Activated CD8-positive, alpha-beta memory T cell treated with anti-CD3 and anti-CD28 coated beads, Interleukin-2, amount 50 U/mL, for 24 hours (primary cell): ENCODE measurements at regions not wholly inside any gene's neighbourhood (a gene's known extent, or its start where the extent isn't known, plus 50 kb on each side); places are given as distances from the start of the nearest gene placed in this dataset.

Experiments
- DNase-seq: peaks from one replicate; pipeline ENCODE4 v3.0.0-alpha.2; 2020; ENCODE audit errors: extremely low read depth

DNA sequence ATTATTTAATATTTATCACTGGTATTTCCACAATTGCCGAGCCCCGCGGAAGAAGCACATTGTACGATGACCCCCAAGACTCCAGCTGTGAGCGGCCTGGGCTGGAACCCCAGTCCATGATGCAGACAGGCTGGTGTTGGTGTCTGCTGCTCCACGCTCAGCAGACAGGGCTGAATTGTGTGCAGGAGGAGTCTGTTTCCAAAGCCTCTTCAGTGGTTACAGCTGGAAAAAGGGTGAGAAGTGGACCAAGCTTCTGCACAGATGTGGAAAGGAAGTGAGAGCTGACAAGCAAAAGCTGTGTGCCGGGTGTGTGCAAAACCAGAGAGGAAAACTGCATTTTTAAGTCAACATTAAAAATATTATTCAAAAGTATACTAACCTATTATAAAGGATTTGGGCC, 500.4 kb downstream of the GALR1 start:
- no peak for DNase-seq

DNA sequence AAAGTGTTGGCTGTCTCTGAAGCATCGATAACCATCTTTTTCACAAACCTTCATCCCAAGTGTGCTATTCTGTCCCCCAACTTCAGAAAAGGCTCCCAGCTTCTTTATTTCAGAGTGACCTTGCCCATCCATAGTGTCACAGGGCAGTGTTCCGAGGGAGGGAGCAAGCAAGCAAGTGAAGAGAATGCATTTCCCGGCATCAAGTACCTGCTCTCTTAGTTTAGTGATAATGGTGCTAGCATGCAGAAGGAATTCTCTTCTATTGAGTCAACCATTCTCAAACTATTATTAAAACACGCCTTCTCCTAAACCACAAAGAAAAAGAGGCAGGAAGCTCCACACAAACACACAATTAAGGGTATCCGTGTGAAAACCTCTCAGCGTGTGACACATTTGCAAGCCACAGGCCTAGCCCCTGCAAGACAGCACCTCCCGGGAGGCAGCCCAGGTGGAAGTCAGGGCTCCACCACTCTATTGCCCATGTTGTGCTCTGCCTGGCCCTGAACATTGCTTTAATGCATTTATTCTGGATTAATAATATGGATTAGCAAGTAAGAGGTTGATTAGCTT, 504.9 kb downstream of the GALR1 start:
- DNase-seq, result no peak

DNA sequence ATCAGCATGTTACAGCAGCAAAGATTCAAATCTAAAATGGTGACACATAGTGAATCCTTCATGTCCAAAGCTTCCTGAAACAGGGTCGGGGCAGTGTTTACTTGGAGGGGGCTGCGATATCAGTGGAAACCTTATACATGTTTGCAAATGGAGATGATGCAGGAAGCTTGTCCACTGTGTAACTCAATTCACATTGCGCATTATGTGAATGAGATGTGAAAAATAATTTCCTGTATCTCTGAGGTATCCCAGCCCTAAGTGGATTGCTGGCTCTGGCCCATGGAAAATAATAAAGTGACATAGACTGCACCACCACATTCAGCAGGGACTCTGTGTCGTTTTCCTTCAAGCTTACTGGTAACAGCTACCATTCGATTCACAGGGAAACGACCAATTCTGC, 505.5 kb downstream of the GALR1 start:
- no peak for DNase-seq

DNA sequence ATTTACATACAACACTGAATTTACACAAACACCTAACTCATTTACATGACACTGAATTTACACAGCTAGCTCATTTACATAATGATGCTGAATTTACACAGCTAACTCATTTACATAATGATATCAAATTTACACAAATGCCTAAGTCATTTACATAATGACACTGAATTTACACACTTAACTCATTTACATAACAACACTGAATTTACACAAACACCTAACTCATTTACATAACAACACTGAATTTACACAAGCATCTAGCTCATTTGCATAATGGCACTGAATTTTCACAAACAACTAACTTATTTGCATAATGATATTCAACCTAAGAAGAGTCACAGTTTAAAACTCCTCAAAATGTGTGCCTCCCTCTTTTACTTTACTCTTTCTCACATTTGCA, 511.7 kb downstream of the GALR1 start:
- no peak for DNase-seq

DNA sequence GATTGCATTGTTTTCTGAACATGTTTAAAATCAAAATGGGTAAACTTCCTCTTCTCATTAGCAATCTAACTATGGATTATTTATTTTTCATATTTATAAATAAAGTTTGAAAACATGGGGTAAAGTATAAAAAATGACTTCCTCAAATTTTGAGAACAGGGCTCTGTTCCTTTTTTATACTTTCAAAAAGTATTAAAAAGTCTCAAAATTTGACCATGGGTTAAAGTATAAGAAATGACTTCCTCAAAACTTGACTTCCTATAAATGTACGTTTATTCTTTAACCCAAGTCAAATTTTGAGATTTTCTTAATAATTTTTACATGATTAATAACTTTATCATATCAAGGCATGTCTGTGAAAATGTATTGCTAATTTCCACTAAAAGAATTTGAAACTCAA, 512.4 kb downstream of the GALR1 start:
- no peak for DNase-seq

DNA sequence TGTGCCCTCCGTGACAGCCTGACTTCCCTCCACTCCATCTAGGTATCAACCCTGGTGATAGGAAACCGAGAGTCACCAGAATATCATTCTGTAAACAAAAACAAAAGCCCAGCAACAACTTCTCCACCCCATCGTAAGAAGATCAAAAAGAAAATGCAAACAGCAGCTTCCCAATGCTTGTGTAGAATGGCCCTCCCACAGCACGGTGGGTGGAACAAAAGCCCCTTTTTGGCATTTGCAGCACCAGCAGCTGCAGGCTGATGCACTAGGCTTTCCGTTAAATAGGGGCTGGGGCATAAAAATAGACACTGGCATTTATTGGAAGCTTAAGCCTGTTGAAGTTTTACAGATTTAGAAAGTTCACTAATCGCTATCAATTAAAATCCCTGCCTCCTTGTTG, 513.0 kb downstream of the GALR1 start:
- no peak for DNase-seq

DNA sequence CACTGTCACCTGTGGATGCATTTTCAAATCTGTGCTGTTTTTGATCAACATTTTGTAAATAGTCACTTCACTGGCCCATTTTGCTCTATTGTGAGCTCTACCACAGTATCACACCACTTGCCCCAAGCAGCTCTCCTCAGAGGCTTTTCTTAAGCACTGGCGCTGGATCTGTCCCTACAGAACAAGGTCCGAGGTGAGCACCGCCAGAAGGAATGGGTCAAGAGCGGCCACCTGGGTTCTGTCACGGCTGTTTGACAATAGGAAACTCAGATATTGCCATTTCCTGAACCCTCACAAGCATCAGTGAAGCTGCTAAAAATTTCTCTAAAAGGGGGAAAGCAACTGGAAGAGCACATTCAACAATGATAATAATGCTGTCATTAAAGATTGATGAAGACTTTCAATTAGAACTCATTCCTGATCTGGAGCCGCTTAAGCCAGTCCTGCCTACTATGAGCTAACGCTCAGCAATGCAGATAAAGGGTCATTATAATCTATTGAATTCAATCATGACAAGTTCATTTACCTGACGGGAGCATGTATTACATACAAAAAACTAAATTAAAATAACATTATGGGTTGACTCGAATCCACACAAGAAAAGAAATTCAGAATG, 514.0 kb downstream of the GALR1 start:
- no peak for DNase-seq

DNA sequence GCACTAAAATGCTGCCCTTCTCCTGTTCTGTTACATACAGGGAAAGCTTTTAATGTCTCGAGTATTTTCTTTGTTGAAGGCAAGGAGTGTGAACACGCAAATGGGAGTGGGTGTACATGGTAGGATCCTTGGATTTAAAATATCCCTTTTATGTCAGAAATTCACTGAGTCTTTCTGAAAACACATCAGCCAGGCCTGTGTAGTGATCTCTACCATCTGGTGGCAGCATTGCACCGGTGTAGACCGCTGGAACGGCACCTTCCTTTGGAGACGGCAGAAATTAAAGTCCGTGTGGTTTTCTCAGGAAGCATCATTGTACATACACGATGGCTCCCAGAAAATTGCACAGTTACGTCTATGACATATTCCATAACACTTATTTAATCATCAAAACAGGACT, 515.8 kb downstream of the GALR1 start:
- no peak for DNase-seq

DNA sequence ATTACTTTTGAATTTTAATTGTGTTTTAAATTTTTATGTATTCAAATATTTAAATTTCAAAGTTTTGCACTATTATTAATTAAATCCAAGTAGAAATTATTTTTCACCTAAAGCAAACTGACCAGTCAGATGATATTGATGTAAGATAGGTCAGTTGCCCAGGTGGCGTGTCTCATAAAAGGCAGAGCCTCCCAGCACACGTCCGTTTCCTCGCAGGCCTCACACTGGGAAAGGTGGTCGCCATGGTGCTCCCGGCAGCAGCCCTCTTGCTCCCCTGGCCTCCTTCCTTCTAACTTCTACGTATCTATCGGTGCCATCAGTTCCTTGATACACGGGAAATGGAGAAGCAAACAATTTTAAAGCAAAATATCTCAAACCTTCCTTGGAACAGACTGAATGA, 516.8 kb downstream of the GALR1 start:
- no peak for DNase-seq

DNA sequence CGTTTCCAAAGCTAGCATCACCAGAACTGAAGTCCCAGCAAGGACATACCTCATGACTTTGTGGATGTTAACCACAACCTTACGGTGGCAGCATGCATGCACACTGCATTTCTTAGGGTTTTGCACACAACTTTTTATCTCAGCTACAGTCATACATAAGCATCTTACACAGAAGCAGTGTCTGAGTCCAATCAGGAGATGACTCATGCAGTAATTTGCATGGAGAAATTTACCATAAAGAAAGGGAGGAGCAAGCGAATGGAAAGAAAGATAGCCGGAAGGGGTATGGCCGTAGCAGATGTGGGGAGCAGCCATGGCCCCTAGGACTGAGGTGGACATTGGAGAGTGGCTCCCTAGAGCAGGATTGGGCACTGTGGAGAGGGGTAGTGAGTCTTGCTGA, 522.5 kb downstream of the GALR1 start:
- no peak for DNase-seq

DNA sequence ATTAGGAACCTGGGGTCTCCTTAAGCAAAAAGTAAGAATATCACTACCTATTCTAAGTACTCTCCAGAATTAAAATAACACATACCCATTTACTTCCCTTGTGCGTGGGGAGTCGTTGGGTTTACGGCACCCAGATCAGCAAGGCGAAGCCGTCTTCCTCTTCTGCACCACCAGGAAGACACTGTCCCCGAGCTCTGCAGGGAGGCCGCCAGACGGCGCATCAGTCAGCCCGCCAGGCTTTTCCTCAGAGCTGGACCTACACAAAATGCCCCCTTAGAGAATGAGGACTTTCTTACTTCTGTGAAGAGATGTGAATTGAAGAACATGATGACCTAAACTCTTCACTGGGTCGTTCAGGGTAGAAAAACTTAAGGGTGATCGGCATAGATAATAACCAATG, 526.5 kb downstream of the GALR1 start:
- DNase-seq, result no peak

DNA sequence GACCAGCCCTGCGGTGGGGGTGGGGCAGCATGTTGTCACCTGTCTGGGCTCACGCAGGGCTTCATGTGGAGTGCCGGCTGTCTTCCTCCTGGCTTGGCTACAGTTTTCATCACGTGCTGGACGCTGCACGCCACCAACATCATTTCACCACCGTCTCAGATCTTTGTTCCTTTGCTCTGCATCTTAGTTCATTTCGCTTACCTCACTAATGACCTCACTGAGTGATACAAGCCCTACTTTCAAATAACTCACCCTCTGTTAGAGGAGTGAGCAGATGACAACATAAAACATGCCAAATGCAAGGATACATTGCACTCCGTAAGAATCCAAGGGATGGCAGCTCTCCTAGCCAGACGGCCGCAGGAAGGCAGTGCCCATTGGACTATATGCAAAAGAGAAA, 527.5 kb downstream of the GALR1 start:
- no peak for DNase-seq

DNA sequence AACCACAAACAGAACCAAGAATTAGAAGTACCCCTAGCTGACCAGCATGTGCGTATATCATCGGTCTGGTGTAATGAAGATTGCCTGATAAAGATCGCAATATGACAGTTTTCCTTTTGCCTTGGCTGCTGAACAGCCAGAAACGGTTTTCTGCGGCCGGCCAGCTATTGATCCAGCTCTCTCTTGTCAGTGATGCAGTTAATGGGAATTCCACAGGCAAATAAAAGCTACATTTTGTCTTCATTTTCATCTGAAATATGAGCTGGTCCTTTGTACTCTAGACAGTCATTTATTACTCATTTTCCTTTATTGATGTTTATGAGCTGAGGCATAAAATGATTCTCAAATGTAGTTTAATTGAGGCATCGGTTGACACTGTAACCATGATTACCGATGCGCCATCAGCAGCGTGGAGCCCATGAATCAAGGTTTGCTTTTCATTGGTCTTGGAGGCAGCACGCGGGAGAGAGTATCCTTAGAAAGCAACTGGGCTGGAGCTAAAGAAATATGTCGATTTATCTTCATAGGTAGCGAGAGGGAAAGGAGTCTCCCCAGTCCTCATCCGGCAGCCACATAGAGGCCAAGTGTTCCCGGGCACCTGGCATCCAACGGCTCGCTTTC, 535.2 kb downstream of the GALR1 start:
- DNase-seq, result no peak

DNA sequence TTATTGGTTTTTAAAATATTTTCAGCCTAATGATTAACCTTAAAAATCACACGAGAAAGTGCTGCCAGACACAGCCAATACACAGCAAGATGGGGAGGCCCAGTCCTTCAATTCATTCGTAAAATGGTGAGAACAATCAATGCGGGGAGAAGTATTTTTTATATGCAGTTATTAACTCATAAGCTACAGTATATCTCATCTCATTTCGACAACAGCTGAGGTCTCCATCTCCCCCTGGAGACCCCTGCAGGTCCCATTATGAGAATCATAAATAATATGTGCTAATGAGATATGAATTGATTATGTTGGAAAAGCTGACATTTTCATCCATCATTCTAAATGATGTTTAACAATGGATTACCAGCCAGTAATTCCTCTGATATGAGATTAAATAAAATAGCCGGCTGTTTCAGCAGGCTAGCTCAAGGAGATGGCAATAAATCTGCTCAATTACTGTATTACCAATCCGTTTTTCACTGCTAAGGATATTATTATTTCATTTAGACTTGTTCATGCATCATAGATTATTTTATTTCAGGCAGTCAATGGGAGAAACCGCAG, 535.8 kb downstream of the GALR1 start:
- no peak for DNase-seq

DNA sequence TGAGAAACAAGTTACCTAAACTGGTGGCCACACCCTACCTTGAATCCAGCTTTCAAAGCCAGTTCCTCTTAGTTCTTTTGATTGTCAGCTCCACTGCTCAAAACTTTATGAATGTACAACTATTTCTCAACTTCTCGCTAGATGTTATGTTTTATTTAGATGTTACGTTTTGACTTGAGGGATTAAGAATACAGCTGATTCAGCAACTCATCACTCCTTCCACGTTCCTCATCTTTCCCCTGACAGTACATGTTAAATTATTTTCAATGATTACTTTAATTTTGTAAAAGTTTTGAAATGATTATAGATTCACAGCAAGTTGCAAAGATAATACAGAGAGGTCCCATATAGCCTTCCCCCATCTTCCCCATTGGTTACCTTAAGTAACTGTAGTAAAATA, 553.4 kb downstream of the GALR1 start:
- no peak for DNase-seq

DNA sequence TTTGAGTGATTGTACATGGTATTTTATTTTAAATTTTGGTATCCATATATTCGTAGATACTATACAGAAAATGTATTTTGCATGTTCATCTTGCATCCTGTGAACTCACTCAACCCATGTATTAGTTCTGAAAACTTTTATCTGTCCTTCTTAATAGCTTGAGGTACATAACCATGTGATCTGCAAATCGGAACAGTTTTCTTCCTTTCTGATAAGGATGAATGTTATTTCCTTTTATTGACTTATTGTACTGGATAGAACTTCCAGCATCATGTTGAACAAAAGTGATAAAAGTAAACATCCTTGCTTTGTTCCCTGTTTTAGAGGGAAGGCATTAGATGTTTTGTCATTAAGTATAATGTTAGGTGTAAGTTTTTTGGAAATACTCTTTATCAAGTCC, 554.7 kb downstream of the GALR1 start:
- DNase-seq, result no peak

DNA sequence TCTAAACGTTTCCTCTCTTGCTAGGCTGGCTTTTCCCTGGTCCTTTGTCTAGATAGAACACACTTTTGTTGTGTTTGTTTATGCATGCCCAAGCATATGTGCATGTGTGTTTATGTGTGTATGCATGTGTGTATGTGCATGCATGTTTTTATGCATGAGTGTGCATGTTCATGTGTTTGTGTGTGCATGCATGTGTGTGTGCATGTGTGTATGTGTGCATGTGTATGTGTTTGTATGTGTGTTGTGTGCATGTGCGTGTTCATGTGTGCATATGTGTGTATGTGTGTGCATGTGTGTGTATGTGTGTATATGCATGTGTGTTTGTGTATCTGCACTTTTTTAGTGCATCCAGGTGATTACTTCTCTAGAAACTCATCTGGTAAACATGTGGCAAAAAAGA, 558.0 kb downstream of the GALR1 start:
- no peak for DNase-seq

DNA sequence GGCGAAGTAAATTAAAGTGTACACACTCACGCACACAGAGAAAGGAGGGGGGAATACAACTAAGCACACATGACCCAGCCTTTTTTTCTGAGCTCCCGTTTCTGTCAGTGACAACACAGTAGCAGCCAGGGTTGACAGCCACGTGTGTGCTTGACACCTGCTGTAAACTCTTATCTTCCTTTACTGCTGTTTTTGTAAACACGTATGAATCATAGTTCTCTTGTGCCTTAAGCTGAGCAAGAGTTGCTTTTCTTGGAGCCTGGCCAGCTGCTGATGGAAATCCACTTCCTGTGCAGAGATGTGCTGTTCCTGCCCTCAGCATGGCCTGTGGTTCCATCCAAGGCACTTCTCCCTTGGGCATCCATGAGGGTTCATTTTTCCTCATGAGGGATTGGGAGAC, 561.9 kb downstream of the GALR1 start:
- DNase-seq, result no peak

DNA sequence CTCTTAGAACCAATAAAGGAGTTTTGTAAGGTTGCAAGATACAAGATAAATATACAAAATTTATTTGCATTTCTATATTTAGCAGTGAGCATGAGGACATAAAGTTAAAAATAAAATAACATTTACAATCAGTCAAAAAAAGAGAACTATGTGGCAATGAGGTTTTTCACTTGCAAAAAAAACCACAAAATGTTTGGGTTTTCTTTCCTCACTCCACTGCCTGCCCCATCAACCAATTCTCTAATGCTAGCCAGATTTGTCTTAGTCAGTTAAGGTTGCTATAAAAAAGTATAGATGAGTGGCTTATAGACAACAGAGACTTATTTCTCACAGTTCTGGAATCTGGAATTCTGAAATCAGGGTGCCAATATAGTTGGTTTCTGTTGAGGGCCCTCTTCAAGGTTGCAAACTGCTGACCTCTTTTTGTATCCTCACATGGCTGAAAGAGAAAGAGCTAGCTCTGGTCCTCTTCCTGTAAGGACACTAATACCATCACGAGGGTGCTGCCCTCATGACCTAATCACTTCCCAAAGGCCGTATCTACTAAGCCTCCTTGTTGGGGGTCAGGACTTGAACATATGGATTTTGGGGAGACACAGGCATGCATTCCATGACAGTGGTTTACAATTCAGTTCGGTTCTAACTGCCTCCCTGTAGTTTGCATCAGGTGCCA, 566.2 kb downstream of the GALR1 start:
- DNase-seq, result no peak

DNA sequence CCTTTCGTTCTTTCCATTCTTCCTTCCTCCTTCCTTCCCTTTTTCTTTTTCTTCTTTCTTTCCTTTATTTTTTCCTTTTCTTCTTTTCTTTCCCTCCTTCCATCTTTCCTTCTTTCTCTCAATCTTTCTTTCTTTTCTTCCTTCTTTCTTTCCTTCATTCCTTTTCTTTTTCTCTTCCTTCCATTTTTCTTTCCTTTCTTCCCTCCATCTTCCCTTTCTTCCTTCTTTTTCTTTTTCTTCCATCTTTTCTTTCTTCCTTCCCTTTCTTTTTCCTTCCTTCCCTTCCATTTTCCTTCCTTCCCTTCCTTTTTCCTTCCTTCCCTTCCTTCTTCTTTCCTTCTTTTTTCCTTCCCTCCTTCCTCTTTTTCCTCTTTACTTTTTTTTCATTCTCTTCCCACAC, 568.7 kb downstream of the GALR1 start:
- DNase-seq, result no peak

DNA sequence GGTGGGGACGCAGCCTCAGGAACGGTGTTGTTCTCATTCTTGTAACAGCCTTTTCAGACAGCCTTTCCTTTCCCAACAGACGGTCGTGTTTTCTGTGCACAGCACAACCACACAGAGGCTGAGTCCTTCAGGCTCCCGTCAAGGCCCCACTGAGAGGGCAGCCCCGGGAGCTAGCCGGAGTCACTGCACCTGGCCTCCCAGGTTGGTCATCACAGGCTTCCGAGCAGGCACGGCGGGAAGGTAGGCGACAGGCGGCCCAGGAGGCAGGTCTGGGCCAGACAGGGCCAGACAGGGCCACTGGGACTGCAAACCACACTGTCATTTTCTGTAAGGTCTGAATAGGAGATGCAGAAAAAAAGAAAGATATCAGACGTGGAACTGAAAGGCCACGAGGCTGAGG, 570.8 kb downstream of the GALR1 start:
- DNase-seq, result no peak

DNA sequence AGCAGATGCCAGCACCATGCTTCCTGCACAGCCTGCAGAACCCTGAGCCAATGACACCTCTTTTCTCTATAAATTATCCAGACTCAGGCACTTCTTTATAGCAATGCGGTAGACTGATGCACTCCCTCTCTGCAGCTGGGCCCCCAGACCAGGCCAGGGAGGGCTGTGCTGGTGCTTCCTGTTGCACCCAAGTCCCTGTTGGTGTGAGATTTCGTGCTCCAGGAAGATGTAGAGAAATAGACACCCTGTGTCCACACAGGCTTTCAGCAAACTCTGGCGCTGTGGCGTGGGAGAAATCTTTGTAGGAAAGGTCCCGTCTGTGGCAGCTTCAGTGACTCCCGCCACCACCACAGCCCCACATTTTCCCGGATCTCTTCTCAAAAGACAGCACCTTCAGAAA, 572.2 kb downstream of the GALR1 start:
- DNase-seq, result no peak

DNA sequence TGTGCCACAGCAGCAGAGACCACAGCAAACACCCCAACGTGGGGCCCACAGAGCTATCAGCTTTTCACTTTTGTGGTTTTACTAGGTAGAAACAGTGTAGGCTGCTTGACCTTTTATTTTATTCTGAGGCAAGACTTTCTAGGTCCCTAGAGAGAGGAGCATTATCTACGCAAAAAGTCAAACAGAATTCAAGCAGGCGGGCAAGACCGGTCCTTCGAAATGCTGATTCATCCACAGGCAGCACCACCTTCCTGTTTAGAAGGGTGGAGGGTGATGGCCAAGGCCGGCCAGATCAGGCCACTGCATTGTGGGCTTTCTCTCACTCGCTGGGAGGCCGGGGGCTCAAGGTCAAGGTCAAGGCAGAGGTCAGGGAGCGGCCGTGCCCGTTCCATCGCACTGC, 573.0 kb downstream of the GALR1 start:
- DNase-seq, result no peak
